GM18951 (cell line): ENCODE measurements at regions not wholly inside any gene's neighbourhood (a gene's known extent, or its start where the extent isn't known, plus 50 kb on each side); places are given as distances from the start of the nearest gene placed in this dataset.

Experiments
- POLR2A ChIP-seq: IDR thresholded peaks from 4 replicates; pipeline ENCODE4 v1.6.1; 2011; ENCODE audit warnings: mild to moderate bottlenecking; ENCODE audit not compliant: insufficient read length, insufficient read depth; ENCODE audit errors: extremely low read depth
- in situ Hi-C: fragments of 300-500 bp; cut with MboI; formaldehyde crosslinking; loops from one replicate; pipeline ENCODE4 v1.12.0; 2022; ENCODE audit warnings: low sequenced_read_pairs, mixed read lengths, inconsistent platforms; ENCODE audit not compliant: unreplicated experiment

GRCh38 chr1:5751163-5751540 is 241.1 kb downstream of the NPHP4 start:
- TF ChIP-seq POLR2A, result no peak
- in situ Hi-C loops, result no loop called here

GRCh38 chr1:5750186-5751162 is 241.8 kb downstream of the NPHP4 start:
- in situ Hi-C loops, result no loop called here
- TF ChIP-seq POLR2A, result no peak

DNA sequence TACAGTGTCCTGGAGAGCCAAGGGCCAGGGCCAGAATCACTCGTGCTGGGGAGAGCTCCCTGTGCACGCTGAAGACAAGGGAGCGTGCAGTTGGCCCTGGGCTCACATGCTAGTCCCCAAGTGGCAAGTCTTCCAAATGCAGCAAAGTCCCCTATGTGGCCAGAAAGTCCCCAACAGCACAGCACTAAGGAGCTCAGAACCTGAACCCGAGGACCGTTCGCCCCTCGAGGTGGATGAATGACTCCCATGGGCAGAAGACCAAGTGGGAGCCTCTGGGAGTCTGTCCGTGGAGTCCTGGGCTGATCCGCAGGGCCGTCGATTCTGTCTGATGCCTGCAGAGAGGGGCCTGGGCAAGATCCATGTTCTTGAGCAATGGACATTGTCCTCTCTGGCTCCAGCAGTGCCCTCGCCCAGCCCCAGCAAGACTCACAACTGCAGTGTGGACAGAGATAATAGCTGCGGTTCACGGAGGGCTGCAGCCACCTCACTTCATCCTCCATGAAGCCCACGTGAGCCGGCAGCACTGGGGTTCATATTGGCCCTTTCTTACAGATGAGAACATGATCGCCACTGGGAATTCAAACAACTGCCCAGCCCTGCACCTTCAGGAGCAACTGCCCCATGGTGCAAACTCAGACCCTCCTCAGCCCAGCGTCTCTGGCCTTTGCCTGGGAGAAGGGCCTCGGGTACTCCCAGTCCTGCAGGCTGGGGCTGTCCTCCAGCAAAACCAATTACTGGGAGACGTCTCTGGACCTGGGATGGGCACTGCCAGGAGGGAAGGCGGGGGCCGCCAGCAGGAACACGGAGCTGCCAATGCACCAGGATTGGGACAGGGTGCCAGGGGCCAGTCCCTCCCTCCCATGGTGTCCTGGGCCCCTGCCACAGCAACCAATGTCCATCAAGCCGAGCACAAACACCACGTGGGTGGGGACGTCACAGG is 243.7 kb downstream of the NPHP4 start:
- in situ Hi-C loops, result no loop called here
- TF ChIP-seq POLR2A, result no peak

DNA sequence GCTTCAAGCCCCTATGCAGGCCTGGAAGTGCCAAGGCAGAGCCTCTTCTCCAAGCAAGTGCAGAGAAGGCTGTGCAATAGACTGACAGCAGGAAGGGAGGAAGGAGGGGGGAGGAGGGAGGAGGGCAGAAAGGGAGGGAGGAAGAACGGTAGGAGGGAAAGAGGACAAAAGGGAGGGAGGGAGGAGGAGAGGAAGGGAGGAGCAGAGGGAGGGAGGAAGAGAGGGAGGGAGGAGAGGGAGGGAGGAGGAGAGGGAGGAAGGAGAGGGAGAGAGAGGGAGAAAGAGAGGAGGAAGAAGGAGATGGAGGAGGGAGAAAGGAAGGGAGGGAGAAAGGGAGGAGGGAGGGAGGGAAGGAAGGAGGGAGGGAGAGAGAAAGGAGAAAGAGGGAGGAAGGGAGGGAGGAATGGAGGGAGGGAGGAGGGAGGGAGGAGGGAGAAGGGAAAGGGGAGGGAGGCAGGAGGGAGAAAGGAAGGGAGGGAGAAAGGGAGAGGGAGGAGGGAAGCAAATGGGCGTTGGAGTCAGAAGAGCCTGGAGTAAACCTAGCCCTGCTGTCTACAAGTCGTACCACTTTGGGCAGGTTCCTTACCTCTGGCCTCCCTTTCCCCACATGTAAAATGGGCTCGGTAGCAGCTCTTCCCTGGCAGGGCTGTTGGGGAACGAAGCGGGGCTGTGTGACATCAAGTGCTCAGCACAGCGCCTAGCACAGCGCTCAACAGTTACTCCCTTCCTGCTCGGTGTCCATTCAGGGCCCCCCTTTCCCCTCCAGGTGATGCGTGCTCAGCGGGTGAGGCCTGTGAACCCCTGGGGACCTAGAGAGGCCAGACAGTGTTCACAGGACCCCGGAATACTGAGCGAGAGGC is 244.6 kb downstream of the NPHP4 start:
- in situ Hi-C loops, result no loop called here
- no peak for TF ChIP-seq POLR2A

- no peak for TF ChIP-seq POLR2A
- in situ Hi-C loops, result no loop called here
Measured at GRCh38 chr1:5746611-5747425, 245.4 kb downstream of the NPHP4 start.

DNA sequence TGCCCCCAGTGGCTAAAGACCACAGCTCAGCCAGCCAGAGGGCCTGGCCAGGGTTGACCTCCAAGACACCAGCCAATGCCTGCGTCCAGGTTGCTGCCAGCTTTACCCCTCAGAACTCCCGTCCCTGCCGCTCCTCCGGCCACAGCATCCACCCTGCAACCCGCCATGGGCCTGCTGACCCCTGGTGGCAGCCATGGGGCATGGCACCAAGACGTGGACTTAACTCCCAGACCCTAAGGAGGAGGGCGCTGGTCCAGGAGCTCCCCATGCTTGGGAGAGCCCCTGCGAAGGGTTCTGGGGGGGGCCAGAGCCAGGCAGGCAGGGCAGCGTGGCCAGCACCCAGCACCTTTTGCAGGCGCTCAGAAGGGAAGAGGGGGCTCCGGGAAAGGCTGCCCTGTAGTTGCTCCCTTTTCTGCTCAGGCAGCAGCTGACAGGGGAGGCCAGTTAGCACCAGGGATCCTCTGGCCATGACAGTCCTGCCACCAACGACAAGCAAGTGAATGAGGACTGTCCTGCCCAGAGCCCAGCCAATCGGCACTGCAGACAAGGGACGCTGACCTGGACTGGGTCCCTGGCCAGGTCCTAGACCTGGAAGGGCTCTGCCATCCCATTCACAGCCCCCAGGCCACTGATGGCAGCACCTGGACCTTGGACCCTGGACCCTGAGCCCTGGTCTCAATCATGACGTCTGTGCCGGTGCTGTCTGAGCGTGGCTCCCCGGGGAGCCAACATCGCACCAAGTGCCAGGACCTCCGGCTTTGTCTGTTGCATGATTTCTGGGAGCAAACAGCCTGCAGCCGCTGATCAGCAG is 246.2 kb downstream of the NPHP4 start:
- in situ Hi-C loops, result no loop called here
- no peak for TF ChIP-seq POLR2A

DNA sequence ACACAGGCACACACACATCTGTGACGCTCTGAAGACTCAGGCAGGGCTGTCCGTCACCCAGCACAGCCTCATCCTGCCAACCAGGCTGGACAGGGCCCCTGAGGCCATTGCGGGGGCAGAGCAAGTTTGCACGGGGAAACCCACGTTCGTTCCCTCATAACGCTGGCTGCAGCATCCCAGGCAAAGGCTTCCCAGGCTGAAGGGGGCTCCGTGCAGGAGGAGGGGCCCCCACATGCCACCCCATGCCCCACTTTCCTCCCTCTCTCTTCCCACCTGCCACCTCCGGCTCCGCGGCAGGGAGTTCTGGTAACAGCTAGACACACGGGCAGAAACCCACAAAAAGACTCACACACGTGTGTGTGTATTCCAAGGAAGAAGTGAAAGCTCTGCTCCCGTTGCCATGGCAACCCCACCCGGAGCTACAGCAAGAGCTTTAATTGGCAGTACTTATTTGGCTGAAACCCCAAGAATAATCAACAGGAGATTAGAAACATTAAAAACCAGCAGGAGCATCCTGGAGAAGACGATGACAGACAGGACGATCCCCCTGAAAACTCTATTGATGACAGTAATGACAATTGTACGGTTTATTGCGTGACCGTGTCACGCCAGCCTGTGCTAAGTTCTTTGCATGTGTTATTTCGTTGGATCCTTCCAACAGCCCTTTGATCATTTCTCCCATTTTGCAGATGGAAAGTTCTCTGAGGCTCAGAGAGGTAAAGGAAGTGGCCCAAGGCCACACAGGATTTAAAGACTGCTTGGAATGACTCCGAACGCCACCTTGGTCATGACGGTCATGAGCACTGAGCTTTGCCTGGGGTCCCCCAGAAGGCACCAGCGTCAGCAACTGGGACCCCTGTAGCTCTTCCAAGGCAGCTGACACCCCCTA is 247.1 kb downstream of the NPHP4 start:
- TF ChIP-seq POLR2A, result no peak
- in situ Hi-C loops, result no loop called here

DNA sequence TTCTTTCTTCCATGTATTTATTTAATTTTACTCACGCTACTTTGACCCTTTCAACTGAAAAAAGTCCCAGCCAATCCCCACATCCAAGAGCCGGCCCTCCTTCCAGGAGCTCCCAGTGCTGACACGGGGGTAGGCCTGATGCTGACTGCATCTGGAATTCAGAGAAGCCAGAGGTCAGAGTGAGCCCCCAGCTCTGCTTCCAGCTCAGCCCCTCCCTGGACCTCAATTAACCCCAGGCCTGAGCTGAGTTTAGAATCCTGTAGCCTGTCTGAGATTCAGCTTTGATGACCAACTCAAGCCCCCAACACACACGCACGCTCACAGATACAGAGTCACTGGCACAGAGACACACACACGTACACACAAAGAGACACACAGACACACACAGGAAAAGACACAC is 247.9 kb downstream of the NPHP4 start:
- no peak for TF ChIP-seq POLR2A
- in situ Hi-C loops, result no loop called here

GRCh38 chr1:5743435-5744095 is 248.7 kb downstream of the NPHP4 start:
- no peak for TF ChIP-seq POLR2A

DNA sequence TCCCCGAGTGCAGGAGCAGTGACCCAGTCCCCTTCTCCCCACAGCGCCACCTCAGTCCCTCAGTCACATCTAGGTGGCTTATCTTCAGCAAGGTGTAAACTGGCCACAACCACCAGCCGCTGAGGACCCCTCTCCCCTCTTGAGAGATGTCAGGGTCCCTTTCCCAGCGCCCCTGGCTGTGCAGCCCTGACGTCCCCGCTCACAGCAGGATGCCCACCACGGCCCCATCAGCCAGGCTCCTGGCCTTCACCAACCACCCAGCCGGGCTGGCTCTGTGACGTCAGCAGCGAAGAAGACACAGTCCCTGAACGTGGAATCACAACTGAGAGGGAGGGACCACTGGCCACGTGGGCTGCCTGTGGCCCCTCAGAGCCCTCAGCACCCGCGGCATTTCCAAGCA is 249.4 kb downstream of the NPHP4 start:
- in situ Hi-C loops, result no loop called here
- no peak for TF ChIP-seq POLR2A

More at GRCh38 chr1:5743435-5744095, 248.7 kb downstream of the NPHP4 start:
- in situ Hi-C loops, result no loop called here
